ENCODE measurements at regions not wholly inside any gene's neighbourhood (a gene's known extent, or its start where the extent isn't known, plus 50 kb on each side); places are given as distances from the start of the nearest gene placed in this dataset.

DNA sequence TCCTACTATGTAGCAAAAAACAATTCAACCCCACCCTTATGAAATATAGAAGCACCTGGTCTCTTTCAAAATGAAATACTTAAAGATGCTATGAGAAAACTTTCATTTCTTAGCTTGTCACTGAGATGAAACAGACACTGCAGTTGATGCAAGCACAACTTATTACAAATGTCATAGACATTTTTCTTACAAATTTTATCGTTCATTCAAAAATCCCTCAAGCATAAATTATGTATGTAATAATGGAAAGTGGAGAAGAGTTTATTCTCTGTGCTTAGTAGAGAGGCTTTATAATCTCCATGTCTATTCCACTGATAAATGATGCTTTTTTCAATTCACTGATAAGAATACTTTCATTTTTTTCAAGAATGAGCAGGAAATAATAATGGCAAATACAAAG lies 1943.9 kb upstream of the IGFBP7 start:
- no peak for DNase-seq
- Mint-ChIP-seq H3K27me3 (no peaks in the 10 kb centered on the region), H3K9me3 (peaks cover 9% of the 10 kb centered on the region), H3K27ac (no peak overlapping the region), H3K4me3 (no peak overlapping the region), H3K36me3 (ENCODE audit: low read depth) (no peaks in the 10 kb centered on the region), H3K4me1 (no peaks in the 10 kb centered on the region)
- ATAC-seq, result no peak

DNA sequence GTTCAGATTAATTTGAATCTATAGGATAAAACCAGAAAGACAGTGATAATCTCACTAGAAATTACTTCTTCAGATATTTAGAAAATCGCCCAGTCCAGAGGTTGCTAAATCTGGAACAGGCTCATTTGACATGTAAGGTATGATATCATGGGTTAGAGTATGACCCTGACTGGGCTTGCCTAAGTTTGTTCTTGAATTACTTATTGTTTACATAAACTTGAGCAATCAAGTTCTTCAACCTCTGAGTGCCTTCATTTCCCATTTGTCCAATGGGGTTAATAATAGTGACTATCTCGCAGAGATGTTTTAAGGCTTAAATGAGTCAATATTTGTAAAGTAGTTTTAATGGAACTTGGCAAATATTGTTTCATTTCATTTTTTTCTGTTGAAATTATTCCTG lies 1947.6 kb upstream of the IGFBP7 start:
- Mint-ChIP-seq H3K4me3 (no peak overlapping the region), H3K27me3 (no peaks in the 10 kb centered on the region), H3K9me3 (peaks cover 4% of the 10 kb centered on the region), H3K27ac (no peak overlapping the region), H3K4me1 (no peaks in the 10 kb centered on the region), H3K36me3 (ENCODE audit: low read depth) (no peaks in the 10 kb centered on the region)
- DNase-seq, result no peak
- ATAC-seq, result no peak

DNA sequence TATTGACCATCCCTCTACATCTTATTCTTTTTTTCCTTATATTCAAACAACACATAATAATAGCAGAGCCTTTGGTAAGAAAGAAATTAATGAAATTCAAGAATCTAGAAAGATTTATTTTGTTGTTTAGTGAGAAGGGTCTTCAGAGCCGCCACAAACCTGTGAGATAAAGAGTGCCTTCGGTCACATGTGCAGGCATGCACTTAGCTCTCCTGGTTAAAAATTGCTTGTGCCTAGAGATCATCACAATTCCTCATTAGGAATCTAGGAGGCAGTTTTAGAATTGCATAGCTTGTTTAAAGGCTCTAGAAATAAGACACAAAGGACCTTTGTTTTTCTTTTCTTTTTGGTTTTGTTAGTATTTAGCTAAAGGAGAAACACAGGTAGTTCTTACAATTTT lies 1948.4 kb upstream of the IGFBP7 start:
- DNase-seq, result no peak
- H3K4me3 Mint-ChIP-seq, result no peak overlapping the region
- H3K27ac Mint-ChIP-seq, result no peak overlapping the region
- H3K4me1 Mint-ChIP-seq, result no peaks in the 10 kb centered on the region
- peaks cover 4% of the 10 kb centered on the region for H3K9me3 Mint-ChIP-seq
- no peaks in the 10 kb centered on the region for H3K36me3 Mint-ChIP-seq (ENCODE audit: low read depth)
- ATAC-seq, result no peak
- no peaks in the 10 kb centered on the region for H3K27me3 Mint-ChIP-seq

DNA sequence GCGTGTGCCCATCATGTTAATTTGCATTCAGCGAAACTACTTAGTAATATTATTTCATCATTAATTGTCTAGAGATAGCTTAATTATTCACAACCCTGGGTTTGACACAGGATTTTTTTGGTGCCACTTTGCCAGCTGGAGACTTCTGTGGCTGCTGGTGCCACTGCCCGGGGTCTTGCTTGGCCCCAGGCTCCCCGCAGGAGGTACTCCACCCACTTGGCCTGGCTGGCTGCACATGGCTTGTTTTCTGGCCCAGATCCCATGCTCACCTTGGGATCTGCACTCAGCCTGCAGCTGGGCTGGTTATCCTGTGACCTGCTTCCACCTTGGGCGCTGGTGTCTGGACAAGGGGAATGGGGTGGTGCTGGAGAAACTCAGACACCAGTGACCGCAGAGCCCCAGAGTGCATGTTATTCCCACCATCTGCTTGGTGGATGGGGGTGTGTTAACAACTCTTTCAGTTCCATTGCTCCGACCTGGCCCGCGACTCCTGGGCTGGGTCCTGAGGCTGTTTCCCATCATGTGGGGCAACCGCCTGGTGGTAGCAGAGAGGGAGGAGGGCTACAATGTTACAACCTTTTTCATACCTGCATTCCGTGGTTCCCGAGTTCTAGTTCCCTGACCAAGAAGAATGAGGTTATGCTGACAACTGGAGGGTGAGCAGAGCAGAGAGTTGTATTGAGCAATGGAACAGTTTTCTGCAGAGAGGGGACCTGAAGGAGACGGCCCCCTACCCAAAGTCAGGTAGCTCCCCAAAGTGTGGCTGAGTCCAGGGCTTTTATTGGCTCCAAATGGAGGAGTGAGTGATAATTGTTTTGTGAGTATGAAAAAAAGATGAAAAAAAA lies 1950.0 kb upstream of the IGFBP7 start:
- Mint-ChIP-seq H3K4me3 (no peak overlapping the region), H3K27ac (no peak overlapping the region), H3K36me3 (ENCODE audit: low read depth) (no peaks in the 10 kb centered on the region), H3K27me3 (no peaks in the 10 kb centered on the region), H3K9me3 (peaks cover 4% of the 10 kb centered on the region), H3K4me1 (no peaks in the 10 kb centered on the region)
- no peak for ATAC-seq
- DNase-seq, result no peak

DNA sequence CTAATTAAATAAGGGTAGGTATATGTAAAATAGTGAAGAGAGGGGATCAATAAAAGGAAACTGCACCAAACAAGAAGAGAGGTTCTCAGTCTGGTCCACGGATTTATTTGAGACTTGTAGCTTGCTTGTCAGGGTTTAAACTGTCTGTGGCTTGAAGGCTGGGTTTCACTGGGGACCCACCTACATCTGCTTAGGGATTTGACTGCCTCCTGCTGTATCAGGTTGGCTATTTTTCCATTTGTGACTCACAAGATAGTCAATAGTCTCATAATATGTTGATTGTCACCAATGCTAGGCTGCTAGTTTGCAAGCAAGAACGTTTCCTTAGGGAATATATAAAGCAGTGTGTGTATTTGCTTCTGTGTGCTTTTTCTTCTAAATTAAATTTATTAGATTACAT lies 1950.7 kb upstream of the IGFBP7 start:
- Mint-ChIP-seq H3K27me3 (no peaks in the 10 kb centered on the region), H3K36me3 (ENCODE audit: low read depth) (no peaks in the 10 kb centered on the region), H3K9me3 (peaks cover 9% of the 10 kb centered on the region), H3K4me1 (no peaks in the 10 kb centered on the region), H3K4me3 (no peak overlapping the region), H3K27ac (no peak overlapping the region)
- no peak for DNase-seq
- no peak for ATAC-seq

DNA sequence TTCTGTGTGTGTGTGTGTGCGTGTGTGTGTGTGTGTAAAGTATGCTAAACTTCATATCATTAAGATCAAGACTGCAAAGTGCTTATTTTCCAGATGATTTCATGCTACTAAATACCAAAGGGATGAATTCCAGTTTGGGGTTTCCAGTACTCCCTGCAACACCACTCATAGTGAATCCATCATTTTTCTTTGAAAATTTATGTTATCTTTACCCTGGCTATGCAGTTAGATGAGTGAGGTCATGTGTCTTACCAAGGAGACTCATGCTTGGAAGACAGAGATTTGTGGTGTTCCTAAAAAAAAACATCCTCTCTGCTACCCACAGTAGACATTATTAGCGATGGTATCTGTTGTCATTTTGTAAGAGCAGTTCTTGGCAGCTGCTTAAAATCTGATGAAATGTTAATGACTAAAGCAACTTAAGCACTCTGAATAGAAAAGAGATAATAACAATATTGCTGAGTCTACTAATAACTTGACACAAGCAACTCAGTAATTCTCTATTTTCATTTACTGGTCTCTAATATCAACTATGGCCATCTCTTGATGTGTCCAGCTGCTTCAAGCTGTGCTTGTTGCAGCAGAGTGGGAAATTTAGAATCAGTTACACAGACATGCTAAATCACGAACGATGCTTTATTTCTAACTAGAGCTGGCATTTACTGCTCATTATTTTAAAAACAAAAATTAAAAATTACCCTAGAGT lies 1953.0 kb upstream of the IGFBP7 start:
- Mint-ChIP-seq H3K4me1 (no peaks in the 10 kb centered on the region), H3K36me3 (ENCODE audit: low read depth) (no peaks in the 10 kb centered on the region), H3K27ac (no peak overlapping the region), H3K27me3 (no peaks in the 10 kb centered on the region), H3K9me3 (peaks cover 13% of the 10 kb centered on the region), H3K4me3 (no peak overlapping the region)
- no peak for ATAC-seq
- no peak for DNase-seq

DNA sequence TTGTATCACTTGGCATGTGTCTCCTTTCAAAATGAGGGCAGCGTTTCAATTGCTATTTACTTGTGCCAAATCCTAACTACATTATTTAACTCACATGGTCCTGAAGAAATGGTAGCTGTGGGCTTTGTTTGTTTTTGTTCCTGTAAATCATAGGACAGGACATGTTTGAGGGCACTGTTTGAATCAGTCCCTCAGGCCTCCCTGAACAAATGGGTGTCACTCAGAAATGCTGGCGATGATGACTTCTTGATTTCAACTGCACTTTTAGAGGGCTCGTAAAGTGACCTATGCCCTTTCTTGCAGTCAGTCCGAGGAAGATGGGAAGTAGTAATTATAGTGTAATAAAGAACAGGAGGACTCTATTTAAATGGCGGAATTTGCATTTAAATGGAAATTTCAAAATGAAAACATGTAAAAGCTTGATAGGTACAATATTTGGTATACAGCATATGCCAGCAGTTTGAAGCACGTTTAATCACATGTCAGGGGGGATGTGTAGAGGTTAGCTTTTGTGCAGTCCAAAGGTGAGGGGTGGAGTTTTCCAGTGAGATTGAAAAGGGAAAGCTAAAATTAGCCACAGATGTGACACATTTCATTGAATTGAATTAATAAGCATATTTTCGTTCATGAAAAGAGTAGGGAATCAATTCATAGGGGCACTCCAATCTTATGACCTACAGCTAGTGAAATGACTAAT lies 1958.7 kb upstream of the IGFBP7 start:
- Mint-ChIP-seq H3K4me3 (no peak overlapping the region), H3K27me3 (no peaks in the 10 kb centered on the region), H3K4me1 (no peaks in the 10 kb centered on the region), H3K9me3 (peaks cover 15% of the 10 kb centered on the region), H3K36me3 (ENCODE audit: low read depth) (no peaks in the 10 kb centered on the region), H3K27ac (no peak overlapping the region)
- DNase-seq, result no peak
- ATAC-seq, result no peak

DNA sequence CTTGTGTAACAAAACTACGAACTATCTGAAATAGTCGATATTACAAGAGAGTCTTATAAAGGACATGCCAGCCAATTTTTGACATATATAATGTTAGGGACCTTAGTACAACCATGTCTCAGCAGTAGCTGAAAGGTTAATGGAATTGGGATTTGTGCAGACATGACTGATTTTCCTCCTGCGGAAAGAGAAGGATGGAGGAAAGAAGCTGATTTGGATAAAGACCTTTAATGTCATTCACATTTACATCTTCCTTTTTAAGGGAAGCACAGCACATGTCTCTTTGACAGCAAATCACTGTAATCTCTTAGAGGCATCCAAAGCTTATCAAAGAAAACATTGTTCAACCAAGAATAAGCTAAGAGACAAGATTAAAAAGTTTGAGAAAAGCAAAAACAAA lies 1976.2 kb upstream of the IGFBP7 start:
- Mint-ChIP-seq H3K36me3 (ENCODE audit: low read depth) (no peaks in the 10 kb centered on the region), H3K4me3 (no peak overlapping the region), H3K27ac (no peak overlapping the region), H3K4me1 (no peaks in the 10 kb centered on the region), H3K27me3 (no peaks in the 10 kb centered on the region), H3K9me3 (peaks cover 13% of the 10 kb centered on the region)
- DNase-seq (no peak), ATAC-seq (no peak)

DNA sequence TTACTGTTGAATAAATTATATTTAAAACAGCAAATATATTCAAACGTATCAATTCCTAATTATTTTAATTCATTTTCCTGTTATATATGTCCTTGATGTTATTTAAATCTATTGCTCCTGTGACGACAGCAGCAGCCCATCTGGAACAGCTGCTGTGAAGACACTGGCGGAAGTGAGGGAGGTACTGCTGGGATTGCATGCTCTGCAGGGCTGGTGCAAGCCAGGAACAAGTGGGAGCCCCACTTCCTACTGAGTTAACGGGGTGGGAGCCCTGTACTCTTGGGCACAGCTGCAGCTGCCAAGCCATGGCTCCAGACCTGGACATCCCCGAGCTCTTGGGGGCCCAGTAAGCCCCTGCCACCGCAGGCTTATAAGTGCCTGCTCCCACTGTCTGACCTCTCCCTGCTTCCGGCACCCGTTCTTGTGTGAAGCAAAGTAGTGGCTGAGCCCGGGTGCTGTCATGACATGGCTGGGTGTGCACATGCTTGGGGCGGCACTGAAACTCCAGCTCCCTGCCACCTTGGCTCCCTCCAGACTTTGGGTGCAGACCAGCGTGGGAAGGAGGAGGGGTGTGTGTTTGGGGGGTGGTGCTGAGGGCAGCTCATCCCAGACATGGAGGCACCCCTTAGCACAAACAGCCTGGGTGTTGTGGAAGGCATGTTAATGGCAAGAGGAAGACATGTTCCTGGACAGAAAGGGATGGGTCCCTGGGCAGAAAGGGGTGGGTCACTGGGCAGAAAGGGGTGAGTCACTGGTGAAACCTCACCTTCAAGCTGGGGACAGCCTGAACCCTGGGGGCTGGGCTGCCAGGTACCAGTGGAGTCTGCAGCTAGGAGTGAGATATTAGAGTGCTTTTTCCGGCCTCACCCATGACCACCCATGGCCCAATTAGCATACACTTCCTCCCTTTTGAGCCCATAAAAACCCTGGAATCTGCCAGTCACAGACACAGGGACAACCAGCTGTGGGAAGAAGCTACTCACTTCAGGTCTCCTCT lies 1981.3 kb upstream of the IGFBP7 start:
- H3K4me3 Mint-ChIP-seq, result no peak overlapping the region
- H3K27me3 Mint-ChIP-seq, result no peaks in the 10 kb centered on the region
- no peak overlapping the region for H3K27ac Mint-ChIP-seq
- H3K36me3 Mint-ChIP-seq (ENCODE audit: low read depth), result no peaks in the 10 kb centered on the region
- ATAC-seq (no peak), DNase-seq (no peak)
- no peaks in the 10 kb centered on the region for H3K4me1 Mint-ChIP-seq
- H3K9me3 Mint-ChIP-seq, result peaks cover 7% of the 10 kb centered on the region

DNA sequence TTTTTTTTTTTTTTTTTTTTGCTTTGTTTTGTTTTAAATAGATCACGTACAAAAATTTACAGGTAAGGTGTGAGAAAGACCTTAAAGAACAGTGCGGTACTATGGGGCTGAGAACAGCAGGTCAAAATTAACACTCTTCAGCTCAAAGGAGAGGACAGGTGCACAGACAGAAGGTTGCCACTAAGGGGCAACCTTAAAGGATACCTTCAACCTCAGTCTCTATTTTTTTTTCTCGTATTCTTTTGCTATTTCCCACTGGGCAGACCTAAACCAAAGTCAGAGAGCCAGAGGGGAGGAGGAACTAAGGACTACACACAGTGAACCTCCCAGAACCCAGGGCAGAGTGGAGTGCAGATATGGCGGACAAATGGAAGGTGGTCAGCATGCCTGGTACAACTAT lies 1984.3 kb upstream of the IGFBP7 start:
- Mint-ChIP-seq H3K27me3 (no peaks in the 10 kb centered on the region), H3K4me1 (no peaks in the 10 kb centered on the region), H3K36me3 (ENCODE audit: low read depth) (no peaks in the 10 kb centered on the region), H3K4me3 (no peak overlapping the region), H3K9me3 (peaks cover 8% of the 10 kb centered on the region), H3K27ac (no peak overlapping the region)
- ATAC-seq (no peak), DNase-seq (no peak)

DNA sequence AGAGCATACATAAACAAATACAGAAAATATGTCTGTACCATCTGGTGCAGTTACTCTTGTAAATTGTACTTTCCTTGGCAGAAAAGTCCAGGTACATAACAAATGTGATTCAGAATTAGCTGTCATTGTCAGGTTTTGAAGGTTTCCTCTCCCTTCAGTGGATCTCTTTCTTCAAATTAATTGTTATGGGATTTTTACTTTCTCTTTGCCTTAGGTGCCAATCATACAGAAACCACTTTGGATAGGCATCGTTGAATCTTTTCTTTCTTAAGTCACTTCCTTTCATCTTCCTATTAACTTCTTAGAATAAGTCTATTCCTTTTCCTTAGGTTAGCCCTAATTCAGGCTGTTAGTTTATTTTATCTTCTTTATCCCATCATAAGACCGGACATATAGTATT lies 1992.1 kb upstream of the IGFBP7 start:
- DNase-seq (no peak), ATAC-seq (no peak)
- H3K27ac Mint-ChIP-seq, result no peak overlapping the region
- no peaks in the 10 kb centered on the region for H3K27me3 Mint-ChIP-seq
- H3K4me3 Mint-ChIP-seq, result no peak overlapping the region
- H3K9me3 Mint-ChIP-seq, result peaks cover 23% of the 10 kb centered on the region
- H3K4me1 Mint-ChIP-seq, result no peaks in the 10 kb centered on the region
- no peaks in the 10 kb centered on the region for H3K36me3 Mint-ChIP-seq (ENCODE audit: low read depth)

DNA sequence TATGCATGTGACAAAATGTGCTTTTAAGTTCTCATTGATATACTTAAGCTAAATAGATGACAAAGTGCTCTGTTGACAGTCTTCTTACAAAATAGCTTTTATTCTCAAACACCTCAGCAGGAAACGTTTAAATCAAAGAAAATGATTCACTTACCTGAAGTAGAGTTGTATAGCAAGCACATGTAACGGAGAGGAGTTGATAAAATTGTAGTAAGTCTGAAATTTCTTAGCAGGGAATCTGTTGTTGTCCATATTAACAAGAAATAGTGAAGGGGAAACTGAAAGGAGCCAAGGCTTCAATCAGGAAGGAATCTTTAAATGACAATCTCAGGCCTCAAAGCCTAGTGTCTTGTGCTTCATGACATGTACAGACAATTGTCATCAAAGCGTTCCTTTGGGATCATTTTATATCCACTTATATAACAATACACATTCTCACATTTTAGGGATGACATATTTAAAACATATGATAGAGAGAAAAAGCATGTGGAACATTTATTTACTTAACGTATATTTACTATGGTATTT lies 2010.2 kb upstream of the IGFBP7 start:
- no peak overlapping the region for H3K4me3 Mint-ChIP-seq
- H3K36me3 Mint-ChIP-seq (ENCODE audit: low read depth), result no peaks in the 10 kb centered on the region
- no peak for ATAC-seq

DNA sequence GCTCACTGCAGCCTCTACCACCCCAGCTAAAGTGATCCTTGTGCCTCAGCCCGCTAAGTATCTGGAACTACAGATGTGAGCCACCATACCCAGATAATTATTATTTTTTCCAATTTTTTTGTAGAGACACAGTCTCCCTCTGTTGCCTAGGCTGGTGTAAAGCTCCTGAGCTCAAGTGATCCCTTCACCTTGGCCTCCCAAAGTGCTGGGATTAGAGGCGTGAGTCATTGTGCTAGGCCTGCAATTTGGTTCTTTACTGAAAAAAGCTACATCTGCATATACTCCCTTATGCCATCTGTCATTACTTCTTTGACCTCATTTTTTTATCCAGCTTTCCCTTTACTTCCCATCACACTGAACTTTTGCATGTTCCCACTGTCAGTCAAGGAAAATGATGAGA lies 2012.4 kb upstream of the IGFBP7 start:
- Mint-ChIP-seq H3K27ac (no peak overlapping the region), H3K4me1 (no peaks in the 10 kb centered on the region), H3K27me3 (no peaks in the 10 kb centered on the region), H3K36me3 (ENCODE audit: low read depth) (no peaks in the 10 kb centered on the region), H3K4me3 (no peak overlapping the region), H3K9me3 (peaks cover 11% of the 10 kb centered on the region)
- ATAC-seq, result no peak
- DNase-seq, result no peak

More for the DNA sequence above, 2010.2 kb upstream of the IGFBP7 start:
- no peak for DNase-seq
- Mint-ChIP-seq H3K4me1 (no peaks in the 10 kb centered on the region), H3K9me3 (peaks cover 10% of the 10 kb centered on the region), H3K27ac (no peak overlapping the region), H3K27me3 (no peaks in the 10 kb centered on the region)

DNA sequence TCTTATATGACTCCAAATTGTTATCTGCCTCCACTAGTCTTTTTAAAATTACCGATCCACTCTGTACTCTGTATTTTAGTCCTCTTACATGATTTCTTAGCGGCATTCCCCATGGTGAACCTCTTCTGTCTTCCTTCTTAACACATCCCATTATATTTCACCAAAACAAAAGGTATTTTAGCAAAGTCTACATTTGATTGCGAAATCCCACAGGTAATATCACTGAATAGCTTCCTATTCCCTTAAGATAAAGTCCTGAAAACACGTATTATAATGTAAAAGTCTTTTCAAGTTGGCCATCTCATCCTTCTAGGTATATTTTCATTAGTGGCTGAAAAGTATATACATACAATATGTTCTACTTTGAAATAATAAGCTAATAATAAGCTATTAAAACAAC lies 2016.0 kb upstream of the IGFBP7 start:
- Mint-ChIP-seq H3K4me1 (no peaks in the 10 kb centered on the region), H3K27me3 (no peaks in the 10 kb centered on the region), H3K27ac (no peak overlapping the region), H3K9me3 (peaks cover 14% of the 10 kb centered on the region), H3K36me3 (ENCODE audit: low read depth) (no peaks in the 10 kb centered on the region), H3K4me3 (no peak overlapping the region)
- ATAC-seq, result no peak
- DNase-seq, result no peak
